Stomach (tissue), 8 donors: ENCODE measurements at regions not wholly inside any gene's neighbourhood (a gene's known extent, or its start where the extent isn't known, plus 50 kb on each side); places are given as distances from the start of the nearest gene placed in this dataset.
"Not testable (repeated sequence)": the region's sequence is repeated elsewhere in the genome, so short reads cannot be mapped to it uniquely, and the experiment has no call there.

Source experiments
- DNase-seq, 2 donors: peaks; one replicate each; pipeline versions ENCODE4 v3.0.0 to v3.0.0-alpha.2; 2013 to 2019
- H3K27ac ChIP-seq, 5 donors: fragments of 200-600 bp in 4 of 5; sonication (generic) in 4 of 5; one replicate each; pipeline ENCODE4 v1.5.1; 2013 to 2019; ENCODE audit warnings: mild to moderate bottlenecking in 1 of 5, moderate library complexity in 1 of 5
- H3K27me3 ChIP-seq, 3 donors: fragments of 200-600 bp; sonication (generic); one replicate each; pipeline ENCODE4 v1.5.1; 2017 to 2019; ENCODE audit warnings: mixed run types in 1 of 3
- H3K36me3 ChIP-seq, 4 donors: fragments of 200-600 bp; sonication (generic); 1 replicate in 3 of 4; 2 replicates in 1 of 4; pipeline ENCODE4 v1.5.1; 2016 to 2019
- H3K4me1 ChIP-seq, 4 donors: fragments of 200-600 bp; sonication (generic); one replicate each; pipeline ENCODE4 v1.5.1; 2016 to 2019
- H3K4me3 ChIP-seq, 4 donors: fragments of 200-600 bp; sonication (generic) in 3 of 4; one replicate each; pipeline ENCODE4 v1.5.1; 2016 to 2019; ENCODE audit warnings: mild to moderate bottlenecking in 1 of 4
- H3K9me3 ChIP-seq, 4 donors: fragments of 200-600 bp; sonication (generic); one replicate each; pipeline ENCODE4 v1.5.1; 2016 to 2019
- EP300 ChIP-seq: sonication (generic); formaldehyde crosslinking; IDR thresholded peaks from one replicate; pipeline ENCODE4 v1.6.1; 2017; ENCODE audit warnings: antibody characterized with exemption
- POLR2A ChIP-seq, 4 donors: fragments of 450-650 bp; IDR thresholded peaks; one replicate each; pipeline ENCODE4 v1.6.1; 2016; ENCODE audit warnings: antibody characterized with exemption in 4 of 4, control low read depth in 2 of 4, mild to moderate bottlenecking in 1 of 4, moderate library complexity in 1 of 4
- POLR2AphosphoS5 ChIP-seq, 3 donors: sonication (generic); formaldehyde crosslinking; IDR thresholded peaks; one replicate each; pipeline ENCODE4 v1.6.1; 2016; ENCODE audit warnings: antibody characterized with exemption in 3 of 3
- WGBS, 5 donors: extraction: QIAGEN DNeasy Blood & Tissue Kit in 3 of 5; methylation state at CpG; one replicate each; pipeline versions ENCODE4 v1.1.5 to v1.1.7; 2013 to 2018; 5-methylcytosine and 5-hydroxymethylcytosine counted together
- intact Hi-C: fragments of 100-400 bp; cut with DNase I; formaldehyde crosslinking; loops from one replicate; pipeline ENCODE4 v1.15.1; 2023; ENCODE audit warnings: low total_unique reads
- TF ChIP-seq, protein P1 (sequence below), 7 experiments: fragments of 450-650 bp in 4 of 7; fragments of 200-600 bp in 3 of 7; sonication (generic) in 3 of 7; IDR thresholded peaks; one replicate each; pipeline ENCODE4 v1.5.1; 2016 to 2019; ENCODE audit warnings: antibody characterized with exemption in 7 of 7, control low read depth in 2 of 7, mild to moderate bottlenecking in 1 of 7
- donor health status: healthy with polysubstance abuse.
- donor health status: Bipolar disorder and iron deficiency.
- donor health status: healthy.

- H3K4me1 ChIP-seq: no peaks in the 10 kb centered on the region
- no peak overlapping the region for H3K27ac ChIP-seq
- no peaks in the 10 kb centered on the region for H3K9me3 ChIP-seq
- TF ChIP-seq POLR2AphosphoS5 (IDR thresholded peaks at IDR 0.05) (no peak), POLR2A (IDR thresholded peaks at IDR 0.05) (no peak), EP300 (no peak)
- TF ChIP-seq, protein P1, sequence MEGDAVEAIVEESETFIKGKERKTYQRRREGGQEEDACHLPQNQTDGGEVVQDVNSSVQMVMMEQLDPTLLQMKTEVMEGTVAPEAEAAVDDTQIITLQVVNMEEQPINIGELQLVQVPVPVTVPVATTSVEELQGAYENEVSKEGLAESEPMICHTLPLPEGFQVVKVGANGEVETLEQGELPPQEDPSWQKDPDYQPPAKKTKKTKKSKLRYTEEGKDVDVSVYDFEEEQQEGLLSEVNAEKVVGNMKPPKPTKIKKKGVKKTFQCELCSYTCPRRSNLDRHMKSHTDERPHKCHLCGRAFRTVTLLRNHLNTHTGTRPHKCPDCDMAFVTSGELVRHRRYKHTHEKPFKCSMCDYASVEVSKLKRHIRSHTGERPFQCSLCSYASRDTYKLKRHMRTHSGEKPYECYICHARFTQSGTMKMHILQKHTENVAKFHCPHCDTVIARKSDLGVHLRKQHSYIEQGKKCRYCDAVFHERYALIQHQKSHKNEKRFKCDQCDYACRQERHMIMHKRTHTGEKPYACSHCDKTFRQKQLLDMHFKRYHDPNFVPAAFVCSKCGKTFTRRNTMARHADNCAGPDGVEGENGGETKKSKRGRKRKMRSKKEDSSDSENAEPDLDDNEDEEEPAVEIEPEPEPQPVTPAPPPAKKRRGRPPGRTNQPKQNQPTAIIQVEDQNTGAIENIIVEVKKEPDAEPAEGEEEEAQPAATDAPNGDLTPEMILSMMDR (IDR thresholded peaks at IDR 0.05): no peak
- H3K4me3 ChIP-seq: no peak overlapping the region
- H3K27me3 ChIP-seq: peaks cover 0 to 13% (median 0%) of the 10 kb centered on the region in 3 donors
- intact Hi-C loops: no loop called here
- H3K36me3 ChIP-seq: no peaks in the 10 kb centered on the region
- DNase-seq: no peak
- 75 to 93% (median 80%) methylated on average over 3 of the region's 3 CpGs for WGBS, 5 donors
These were observed 56.7 kb downstream of the CCDC74A start for GRCh38 chr2:131584380-131584779.

- 68 to 86% (median 76%) methylated on average over 4 of the region's 4 CpGs for WGBS, 5 donors
- TF ChIP-seq POLR2A (IDR thresholded peaks at IDR 0.05): no peak
- TF ChIP-seq EP300: no peak
- TF ChIP-seq, protein P1 (IDR thresholded peaks at IDR 0.05): no peak
- no peak for DNase-seq
- H3K4me3 ChIP-seq: no peak overlapping the region
- H3K36me3 ChIP-seq: no peaks in the 10 kb centered on the region
- H3K27ac ChIP-seq: no peak overlapping the region
- H3K4me1 ChIP-seq: no peaks in the 10 kb centered on the region
- intact Hi-C loops: no loop called here
- peaks cover 0 to 19% (median 0%) of the 10 kb centered on the region in 3 donors for H3K27me3 ChIP-seq
- no peaks in the 10 kb centered on the region for H3K9me3 ChIP-seq
These were observed 57.3 kb downstream of the CCDC74A start for GRCh38 chr2:131584940-131585339.

DNA sequence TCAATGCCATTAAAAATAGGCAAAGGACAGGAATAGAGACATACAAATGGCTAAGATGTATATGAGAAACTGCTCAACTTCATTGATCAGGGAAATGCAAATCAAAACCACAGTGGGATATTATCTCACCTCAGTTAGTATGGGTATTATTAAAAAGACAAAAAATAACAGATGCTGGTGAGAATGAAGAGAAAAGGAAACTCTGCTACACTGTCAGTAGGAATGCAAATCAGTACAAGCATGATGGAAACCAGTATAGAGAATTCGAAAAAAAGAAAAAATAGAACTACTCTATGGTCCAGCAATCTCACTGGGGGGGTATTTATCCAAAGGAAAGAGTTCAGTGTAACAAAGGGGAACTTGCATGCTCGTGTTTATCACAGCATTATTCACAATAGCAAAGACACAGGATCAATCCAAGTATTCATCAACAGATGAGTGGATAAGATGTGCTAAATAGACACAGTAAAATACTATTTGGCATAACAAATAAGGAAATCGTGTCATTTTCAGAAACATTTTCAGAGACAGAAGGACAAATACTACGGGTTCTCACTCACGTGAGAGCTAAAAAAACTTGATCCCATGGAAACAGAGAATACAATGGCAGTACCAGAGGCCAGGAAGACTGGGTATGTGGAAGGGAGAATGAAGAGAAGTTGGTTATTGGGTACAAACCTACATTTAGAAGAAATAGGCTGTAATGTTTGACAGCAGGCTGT is 60.6 kb downstream of the CCDC74A start:
- no peak overlapping the region for H3K4me3 ChIP-seq
- no peak for DNase-seq
- 47 to 59% (median 51%) methylated on average over 5 of the region's 5 CpGs for WGBS, 5 donors
- intact Hi-C loops: no loop called here
- H3K4me1 ChIP-seq: no peaks in the 10 kb centered on the region
- H3K27ac ChIP-seq: no peak overlapping the region
- no peaks in the 10 kb centered on the region for H3K9me3 ChIP-seq
- peaks cover 0 to 24% (median 0%) of the 10 kb centered on the region in 3 donors for H3K27me3 ChIP-seq
- no peak for TF ChIP-seq POLR2A (IDR thresholded peaks at IDR 0.05)
- TF ChIP-seq, protein P1 (IDR thresholded peaks at IDR 0.05): no peak
- no peak for TF ChIP-seq EP300
- no peak for TF ChIP-seq POLR2AphosphoS5 (IDR thresholded peaks at IDR 0.05)
- H3K36me3 ChIP-seq: no peaks in the 10 kb centered on the region

DNA sequence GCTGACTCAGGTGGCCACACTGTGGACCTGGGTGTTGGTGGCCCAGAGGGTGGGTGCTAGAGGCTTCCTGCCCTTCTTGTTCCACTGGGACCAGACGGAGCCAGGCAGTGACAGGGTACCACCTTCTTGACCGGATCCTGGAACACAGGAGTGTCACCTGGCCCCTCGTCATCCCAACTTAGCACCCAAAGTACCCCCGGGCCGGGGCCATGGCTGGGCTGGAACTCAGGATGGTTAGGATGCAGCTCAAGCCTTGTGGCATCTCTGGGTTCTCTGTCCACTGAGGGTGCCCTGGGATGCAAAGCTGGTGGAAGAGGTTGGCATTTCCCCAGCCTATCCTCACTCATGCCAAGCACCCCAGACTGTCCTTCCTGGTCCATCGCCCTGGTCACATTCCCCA is 61.4 kb downstream of the CCDC74A start:
- H3K4me3 ChIP-seq, DNase-seq, intact Hi-C loops, H3K36me3 ChIP-seq, H3K4me1 ChIP-seq, H3K27ac ChIP-seq, H3K9me3 ChIP-seq: not testable (repeated sequence)
- WGBS, 5 donors: 70 to 88% (median 85%) methylated on average over 3 to 6 of the region's 6 CpGs
- peaks cover 0 to 24% (median 0%) of the 10 kb centered on the region in 3 donors for H3K27me3 ChIP-seq

DNA sequence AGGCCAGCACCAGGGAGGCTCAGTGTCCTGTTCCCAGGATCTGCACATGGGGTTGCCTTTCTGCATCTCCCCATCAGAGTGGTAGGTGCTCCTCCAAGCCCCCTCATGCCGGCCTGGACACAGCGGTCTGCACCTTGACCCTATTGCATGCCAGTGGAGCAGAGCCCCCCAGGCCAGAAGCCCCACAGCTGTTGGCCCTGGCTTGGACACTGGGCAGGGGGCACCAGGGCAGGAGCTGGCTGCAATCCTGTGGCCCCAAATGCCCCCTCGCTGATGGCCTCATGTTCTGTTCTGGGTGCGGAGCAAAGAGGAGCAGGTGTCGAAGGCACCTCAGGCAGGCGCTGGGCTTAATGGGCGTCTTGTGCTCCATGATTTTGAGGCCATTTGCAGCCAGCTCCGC is 62.7 kb downstream of the CCDC74A start:
- 90 to 94% (median 93%) methylated on average over 7 to 8 of the region's 8 CpGs for WGBS, 5 donors
- TF ChIP-seq, protein P1 (IDR thresholded peaks at IDR 0.05): no peak
- no peak for TF ChIP-seq POLR2AphosphoS5 (IDR thresholded peaks at IDR 0.05)
- no peak for TF ChIP-seq POLR2A (IDR thresholded peaks at IDR 0.05)
- no peak for TF ChIP-seq EP300
- Histone ChIP-seq H3K27ac (no peak overlapping the region), H3K36me3 (no peaks in the 10 kb centered on the region), H3K4me3 (no peak overlapping the region), H3K4me1 (no peaks in the 10 kb centered on the region), H3K27me3 (peaks cover 0 to 24% (median 0%) of the 10 kb centered on the region in 3 donors), H3K9me3 (no peaks in the 10 kb centered on the region)
- no peak for DNase-seq
- intact Hi-C loops: no loop called here
